ENCODE measurements at regions not wholly inside any gene's neighbourhood (a gene's known extent, or its start where the extent isn't known, plus 50 kb on each side); places are given as distances from the start of the nearest gene placed in this dataset.
A peak's percentile ranks its signal among the peaks of the same experiment; 100 is the strongest.

DNA sequence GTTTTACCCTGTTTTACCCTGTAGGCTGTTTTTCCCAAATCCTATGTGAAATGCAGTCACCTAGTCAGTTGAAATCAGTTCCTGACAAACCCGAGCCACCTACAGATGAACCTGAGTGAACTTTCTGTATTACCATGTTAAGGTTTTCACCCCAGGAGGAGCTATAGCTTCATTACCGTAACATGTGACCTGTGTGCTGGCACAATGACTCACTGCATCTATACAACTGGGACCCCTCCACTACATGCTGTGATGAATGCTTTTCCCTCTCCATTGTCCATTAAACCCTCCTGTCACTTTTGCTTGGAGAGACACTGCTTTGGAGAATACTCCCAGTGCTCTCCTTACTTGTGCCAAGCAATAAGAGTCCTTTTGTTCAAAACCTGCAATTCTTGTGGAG is 1974.8 kb downstream of the EFNA5 start:
- DNase-seq (ENCODE audit: low read depth in 2 of 3, low spot score in 2 of 3): no peak

DNA sequence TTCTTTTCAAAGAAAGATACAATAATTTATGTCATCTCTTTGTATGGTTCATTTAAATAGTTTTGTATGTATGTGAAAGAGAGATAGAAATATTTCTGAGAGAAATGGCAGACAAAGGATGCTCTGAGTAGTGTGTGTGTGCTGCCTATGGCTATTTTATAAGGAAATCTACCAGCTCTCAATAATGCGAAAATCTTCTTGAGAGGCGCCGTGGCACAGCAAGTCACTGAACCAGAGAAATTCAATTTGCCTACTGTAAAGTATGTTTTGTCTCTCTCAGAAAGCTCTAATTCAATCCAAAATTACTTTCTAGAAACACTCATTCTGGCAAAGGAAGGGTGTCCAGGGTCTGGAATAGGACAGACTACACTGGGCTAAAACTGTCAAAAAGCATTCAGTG is 1981.1 kb downstream of the EFNA5 start:
- DNase-seq (ENCODE audit: low read depth in 2 of 3, low spot score in 2 of 3): no peak

DNA sequence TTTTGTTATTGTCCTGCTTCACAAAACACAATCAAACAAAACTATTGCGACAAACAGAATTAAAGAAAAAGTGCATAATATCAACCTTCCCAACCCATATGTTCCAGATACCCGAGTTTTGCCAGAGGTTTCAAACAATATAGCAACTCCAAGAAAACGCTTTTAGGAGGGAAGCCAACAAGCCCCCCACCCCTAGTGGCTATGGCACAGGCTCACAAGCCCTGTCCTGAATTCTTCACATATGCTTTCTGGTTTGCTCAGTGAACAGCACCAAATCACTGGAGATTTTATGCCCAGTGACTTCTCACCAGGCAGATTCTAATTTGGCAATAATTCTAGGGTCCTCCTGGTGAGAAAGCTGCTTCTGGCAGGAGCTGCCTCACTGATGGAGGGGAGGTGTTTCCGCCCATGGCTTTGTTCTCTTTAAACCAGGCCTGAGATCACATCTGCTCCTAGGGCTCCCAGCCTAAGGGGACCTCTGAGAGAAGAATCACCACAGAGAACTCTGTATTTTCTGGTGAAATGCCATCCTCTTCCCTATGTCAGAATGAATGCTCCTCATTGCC is 1982.4 kb downstream of the EFNA5 start:
- no peak for DNase-seq (ENCODE audit: low read depth in 2 of 3, low spot score in 2 of 3)

DNA sequence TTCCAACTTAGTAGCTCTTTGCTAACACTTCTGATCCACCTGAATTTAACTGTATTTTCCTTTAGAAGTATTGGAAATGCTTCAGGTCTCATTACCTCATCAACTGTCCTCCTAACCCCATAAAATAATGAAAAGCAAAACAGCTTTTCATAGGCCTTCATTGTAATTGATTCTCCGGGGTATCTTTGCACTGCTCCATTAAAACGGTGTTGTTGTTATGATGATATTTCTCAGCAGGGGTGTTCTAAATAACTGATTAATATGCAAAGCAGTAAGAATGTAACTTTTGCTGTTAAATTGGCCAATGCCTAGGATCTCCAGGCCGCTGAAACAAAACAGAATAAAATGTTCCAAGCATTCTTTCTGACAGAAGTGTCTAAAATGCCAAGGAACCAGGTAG is 1983.2 kb downstream of the EFNA5 start:
- DNase-seq (ENCODE audit: low read depth in 2 of 3, low spot score in 2 of 3): no peak

DNA sequence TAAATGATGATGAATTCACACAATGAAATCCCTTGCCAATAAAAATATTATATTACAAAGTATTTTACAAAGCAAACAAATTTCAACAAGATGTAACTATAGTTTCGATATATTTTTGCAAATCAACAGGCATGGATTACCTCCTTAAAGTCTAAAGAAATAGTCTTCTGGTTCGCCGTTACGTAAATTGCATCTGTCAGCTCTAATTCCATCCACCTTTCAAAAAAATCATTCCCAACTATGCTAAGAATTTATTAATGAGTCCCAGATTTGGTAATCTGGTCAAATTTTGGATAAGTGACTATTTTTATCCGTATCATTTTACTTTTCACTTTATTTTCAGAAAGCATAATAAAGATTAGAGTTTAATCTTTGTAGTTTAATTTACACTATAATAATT is 1984.9 kb downstream of the EFNA5 start:
- DNase-seq (ENCODE audit: low read depth in 2 of 3, low spot score in 2 of 3): no peak

DNA sequence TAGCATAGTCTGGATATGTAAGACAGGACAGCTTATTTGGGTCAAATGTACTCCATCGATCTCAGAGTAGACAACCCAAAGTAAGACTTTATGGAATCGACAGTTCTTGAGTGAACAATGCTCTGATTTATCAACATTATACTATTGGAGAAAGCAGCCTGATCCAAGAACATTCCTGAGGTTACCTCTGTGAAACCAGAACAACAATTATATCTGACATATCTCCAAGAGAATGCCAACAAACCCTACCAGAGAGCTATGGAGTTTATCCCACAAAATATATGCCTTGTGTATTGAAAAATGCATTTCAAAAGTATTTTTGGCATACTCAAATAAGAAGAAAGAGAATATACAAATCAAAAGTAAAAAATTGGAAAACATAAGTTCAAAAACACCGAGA is 1985.9 kb downstream of the EFNA5 start:
- no peak for DNase-seq (ENCODE audit: low read depth in 2 of 3, low spot score in 2 of 3)

DNA sequence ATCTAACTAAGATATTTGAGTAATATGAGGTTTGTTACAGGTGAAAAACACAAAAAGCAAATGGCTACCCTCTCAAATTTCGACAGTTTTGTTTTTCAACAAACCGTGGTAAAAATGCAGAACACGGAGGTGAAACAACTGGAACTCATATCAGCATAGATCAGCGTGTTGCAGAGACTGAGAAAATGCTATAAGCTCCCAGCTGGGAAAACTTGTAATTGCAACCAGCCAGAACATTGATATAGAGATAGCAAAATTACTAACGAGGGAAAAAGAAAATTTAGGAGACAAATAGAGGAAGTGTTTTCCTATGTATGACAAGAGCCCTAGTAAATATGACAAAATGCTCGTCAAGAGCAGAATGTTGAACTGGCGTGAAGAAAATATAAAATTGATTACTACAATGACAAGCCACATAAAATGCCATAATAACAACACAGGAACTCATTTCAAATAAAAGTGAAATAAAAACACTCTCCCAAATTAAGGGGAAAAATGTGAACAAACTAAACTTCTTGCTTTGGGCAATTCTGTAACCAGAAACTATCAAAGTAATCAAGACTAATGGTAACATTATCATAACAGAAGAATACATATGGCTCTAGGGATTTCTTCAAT is 1989.8 kb downstream of the EFNA5 start:
- DNase-seq (ENCODE audit: low read depth in 2 of 3, low spot score in 2 of 3): no peak

DNA sequence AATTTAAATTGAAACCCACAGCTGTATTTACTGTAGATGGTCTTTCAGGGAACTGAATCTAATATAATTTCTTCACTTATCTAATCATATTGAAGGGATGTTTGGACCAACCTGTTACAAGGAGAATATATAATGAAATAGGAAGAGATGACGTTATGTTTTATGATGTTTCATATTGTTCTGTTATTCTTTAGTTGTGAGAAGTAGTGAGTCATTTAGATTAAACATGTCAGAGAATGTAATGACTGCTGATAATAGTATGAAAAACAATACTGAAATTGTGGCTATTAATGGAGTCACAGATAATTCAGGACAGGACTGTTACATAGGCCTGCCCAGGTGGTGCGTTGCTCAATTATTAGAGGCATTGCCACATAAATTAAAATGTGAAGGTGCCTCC is 1993.4 kb downstream of the EFNA5 start:
- no peak for DNase-seq (ENCODE audit: low read depth in 2 of 3, low spot score in 2 of 3)

DNA sequence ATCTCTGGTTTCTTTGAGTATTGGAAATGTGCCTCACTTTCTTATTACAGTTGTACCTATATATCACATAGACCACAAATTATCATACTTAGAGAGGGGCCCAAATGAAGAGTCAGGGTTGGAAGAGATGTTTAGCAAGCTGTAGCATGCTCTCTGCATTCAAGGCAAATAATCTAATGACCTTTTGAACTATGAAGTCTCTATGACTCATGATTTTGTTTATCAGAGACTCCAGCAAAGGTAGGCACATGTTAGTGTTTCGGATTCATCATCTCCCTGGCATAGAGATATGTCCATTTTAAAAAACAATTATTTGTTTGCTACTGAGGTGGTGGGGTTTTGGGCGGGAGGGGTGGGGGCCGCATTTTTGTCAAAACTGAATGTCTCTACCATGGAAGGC is 2000.1 kb downstream of the EFNA5 start:
- no peak for DNase-seq (ENCODE audit: low read depth in 2 of 3, low spot score in 2 of 3)

DNA sequence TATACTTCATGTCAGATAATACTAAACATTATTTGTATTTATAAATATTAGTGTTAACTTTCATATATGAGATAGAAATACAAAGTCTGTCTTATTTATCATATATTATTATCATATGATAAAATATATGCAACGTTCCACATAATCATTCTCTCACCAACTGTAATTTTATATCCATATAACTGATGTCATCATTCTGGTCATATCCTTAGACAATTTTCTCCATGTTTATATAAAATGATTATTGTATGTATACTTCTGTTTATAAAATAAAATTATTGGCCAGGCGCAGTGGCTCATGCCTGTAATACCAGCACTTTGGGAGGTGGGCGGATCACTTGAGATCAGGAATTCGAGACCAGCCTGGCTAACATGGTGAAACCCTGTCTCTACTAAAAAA is 2007.1 kb downstream of the EFNA5 start:
- DNase-seq (ENCODE audit: low read depth in 2 of 3, low spot score in 2 of 3): no peak

DNA sequence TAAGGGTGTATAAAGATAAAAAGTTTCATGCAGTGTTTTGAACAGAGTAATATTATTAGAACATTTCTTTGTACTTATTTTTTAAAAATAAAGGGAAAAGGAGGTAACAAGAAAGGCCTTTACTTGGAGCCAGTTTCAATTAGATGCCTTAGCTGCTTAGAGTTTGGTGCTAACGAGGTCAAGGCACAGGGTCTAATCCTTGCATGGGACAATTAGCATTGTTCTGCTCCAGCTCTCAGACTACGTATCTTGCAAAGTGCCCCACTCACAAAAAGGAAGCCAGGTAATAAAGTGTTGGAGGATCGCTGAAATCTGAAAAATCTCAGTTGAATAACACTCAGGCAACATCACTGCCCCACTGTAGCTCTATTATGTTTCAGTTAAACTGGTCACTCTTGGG is 2011.3 kb downstream of the EFNA5 start:
- DNase-seq (ENCODE audit: low read depth in 2 of 3, low spot score in 2 of 3): no peak

DNA sequence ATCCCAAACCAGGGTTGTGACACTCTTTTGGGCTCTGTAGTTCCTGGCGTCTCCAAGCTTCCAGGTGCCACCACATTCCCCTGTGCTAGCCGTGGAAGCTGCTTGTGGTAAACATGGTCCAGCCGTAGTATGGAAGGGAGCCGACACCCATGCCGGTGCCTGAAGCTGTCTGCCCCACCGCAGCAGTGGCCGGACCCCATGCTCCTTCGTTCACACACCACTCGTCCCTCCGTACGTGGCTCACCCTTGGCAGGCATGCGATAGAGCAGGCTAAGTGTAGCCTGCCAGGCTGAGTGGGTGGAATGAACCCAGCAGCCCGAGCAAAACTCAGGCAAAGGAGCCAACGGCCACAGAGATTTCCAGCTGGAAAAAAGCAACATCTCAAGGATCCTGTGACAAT is 2030.4 kb downstream of the EFNA5 start:
- no peak for DNase-seq (ENCODE audit: low read depth in 2 of 3, low spot score in 2 of 3)

DNA sequence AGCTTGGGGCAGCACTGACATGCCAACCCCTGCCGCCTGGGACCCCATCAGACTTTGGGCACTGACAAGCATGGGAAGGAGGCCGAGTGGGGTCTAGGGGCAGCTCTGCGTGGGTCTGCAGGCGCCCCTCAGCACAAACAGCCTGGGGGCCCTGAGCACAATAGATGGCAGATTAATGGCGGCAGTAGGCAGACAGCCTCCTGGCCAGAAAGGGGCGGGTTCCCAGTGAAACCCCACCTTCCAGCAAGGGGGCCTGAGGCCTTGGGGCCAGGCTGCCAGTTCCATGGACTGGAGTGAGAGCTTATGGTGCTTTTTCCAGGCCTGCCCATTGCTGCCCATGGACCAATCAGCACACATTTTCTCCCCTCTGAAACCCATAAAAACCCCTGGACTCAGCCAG is 2031.2 kb downstream of the EFNA5 start:
- DNase-seq (ENCODE audit: low read depth in 2 of 3, low spot score in 2 of 3): no peak

DNA sequence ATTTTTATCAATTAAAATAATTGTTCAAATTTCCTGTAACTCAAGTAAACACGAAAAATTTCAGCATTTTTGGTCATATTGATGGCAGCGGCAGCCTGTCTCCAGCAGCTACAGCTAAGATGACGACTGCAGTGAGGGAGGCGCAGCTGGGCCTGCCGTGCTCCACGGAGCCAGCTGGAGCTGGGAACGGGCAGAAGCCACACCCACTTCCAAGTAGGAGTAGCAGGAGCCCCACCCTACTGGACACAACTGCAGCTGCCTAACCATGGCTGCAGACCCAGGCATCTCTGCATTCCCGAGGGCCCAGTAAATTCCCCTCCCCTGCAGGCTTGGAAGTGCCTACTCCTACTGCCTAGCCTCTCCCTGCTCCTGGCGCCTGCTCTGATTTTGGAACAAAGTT is 2031.7 kb downstream of the EFNA5 start:
- DNase-seq (ENCODE audit: low read depth in 2 of 3, low spot score in 2 of 3): no peak

DNA sequence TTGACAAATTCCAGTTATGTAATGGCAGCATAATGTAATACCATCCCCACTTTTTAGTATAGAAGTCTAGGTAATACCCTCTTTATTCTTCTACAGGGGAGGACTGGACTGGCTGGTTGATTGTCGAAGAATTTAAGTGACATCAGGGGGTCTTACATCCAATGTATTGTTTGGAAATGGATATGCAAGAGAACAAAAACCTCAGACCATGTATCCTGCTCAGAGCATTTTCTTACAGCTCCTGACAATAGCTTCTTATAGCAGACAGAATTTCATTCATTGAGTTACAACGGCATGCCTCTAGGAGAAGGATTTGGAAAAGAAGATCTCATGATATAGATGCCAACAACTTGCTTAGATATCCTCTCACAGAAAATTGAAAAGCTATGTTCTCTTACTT is 2032.3 kb downstream of the EFNA5 start:
- DNase-seq (ENCODE audit: low read depth in 2 of 3, low spot score in 2 of 3): no peak

DNA sequence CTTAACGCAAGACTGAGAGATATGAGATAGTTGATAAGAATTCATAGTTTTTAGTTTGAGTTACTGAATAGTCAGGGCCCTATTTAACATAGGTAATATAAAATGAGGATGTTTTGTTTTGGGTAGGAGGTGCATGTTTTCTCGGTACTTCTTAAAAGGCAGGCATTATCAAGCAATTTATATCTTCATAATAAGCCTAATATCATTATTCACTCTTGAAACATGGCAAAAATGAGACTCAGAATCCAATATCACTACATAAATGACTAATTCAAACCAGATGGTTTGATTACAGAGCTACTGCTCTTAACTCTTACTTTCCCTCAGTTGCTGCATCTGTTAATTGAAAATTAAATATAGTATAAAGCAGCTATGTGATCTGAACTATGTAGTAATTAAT is 2038.7 kb downstream of the EFNA5 start:
- DNase-seq (ENCODE audit: low read depth in 2 of 3, low spot score in 2 of 3): no peak

DNA sequence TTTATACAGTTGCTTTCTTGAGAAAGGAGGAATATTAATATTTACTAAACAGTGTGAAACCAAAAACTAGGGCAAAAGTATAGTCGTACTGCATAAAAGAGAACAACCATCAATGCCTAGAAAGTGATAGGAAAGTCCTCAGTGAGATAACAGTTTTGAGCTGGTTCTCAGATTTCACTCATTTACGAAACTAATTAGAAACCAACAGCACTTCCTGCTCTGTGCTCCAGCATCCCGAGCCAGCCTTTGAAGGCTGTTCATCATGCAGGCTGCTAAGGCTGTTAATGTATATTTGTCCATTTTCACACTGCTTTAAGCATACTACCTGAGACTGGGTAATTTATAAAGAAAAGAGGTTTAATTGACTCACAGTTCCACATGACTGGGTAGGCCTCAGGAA is 2039.9 kb downstream of the EFNA5 start:
- no peak for DNase-seq (ENCODE audit: low read depth in 2 of 3, low spot score in 2 of 3)

DNA sequence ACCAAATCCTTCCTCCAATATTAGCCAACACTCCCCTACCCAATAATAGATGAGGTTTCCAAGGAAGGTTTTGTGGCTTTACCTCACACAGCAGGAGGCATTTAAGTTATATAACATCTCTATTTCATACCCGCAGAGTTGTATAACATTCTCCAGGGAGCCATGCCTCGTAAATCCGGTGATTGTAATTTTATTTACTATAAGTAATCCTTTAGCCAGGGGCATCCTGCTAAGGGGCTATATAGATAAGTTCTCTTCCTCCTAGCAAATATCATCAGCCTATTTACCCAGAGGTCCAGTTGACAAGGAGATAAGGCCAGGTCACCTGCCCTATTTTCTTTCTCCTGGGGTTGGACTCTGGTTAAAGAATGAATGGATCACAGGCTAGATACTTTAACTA is 2051.0 kb downstream of the EFNA5 start:
- no peak for DNase-seq (ENCODE audit: low read depth in 2 of 3, low spot score in 2 of 3)

DNA sequence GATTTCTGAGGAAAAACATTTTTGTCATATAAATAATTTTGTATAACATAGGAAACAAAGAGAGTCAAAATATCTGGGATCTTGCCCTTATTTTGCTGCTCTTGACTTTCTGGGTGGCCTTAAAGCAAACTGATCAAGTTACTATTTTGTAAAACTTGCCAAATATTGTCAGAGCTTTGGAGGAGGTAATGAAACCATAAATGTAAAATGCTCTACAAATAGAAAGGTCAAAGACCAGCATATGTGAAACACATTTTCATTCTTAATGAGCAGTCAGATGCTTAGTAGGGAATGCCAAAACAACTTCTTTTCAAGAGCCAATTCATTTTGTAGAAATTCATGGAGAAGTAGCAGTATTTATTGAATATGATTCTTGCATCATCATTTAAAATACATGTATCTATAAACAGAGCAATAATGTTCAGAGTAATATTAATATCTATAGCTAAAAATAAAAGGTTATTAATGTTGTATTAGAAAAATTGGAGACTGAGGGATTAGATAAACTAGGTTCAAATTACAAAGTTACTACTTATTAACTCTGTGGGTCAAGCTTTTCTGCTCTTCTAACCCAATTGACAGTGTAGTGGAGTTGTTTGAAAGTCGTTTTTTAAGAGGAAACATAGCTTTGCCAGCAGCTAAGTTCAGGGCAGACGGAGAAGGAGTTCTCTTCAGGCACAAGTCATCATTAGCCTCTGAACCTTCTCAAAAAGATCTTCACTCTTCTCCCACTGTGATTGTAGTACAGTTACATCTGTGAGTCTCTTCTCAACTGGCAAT is 2053.1 kb downstream of the EFNA5 start:
- DNase-seq (ENCODE audit: low read depth in 2 of 3, low spot score in 2 of 3): no peak

DNA sequence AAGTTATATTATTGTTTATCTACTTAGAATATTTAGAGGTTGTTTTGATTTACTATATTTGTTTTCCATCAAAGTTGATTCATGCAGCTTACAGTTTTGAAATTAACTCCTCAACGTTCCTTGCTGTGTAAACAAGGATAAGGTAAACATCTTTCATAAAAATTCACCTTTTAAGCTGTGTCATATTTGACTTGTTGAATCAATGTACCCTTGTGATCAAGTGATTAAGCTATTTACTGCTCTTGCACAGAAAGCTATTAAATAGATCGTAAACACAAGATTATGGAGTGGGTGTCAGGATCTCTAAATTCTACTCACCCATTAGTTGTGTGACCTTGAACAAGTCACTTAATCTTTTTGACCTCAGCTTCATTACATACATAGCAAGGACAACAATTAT is 2054.0 kb upstream of the NUDT12 start:
- DNase-seq (ENCODE audit: low read depth in 2 of 3, low spot score in 2 of 3): no peak

DNA sequence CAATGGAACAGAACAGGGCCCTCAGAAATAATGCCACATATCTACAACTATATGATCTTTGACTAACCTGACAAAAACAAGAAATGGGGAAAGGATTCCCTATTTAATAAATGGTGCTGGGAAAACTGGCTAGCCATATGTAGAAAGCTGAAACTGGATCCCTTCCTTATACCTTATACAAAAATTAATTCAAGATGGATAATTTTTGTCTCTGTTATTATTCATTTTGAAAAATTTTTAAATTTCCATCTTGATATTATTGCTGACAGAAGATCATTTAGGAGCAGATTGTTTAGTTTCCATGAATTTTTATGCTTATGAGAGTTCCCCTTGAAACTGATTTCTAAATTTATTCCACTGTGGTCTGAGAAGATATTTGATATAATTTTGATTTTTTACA is 2039.8 kb upstream of the NUDT12 start:
- peak in 1 of 3 donors; percentile 34 for DNase-seq (ENCODE audit: low read depth in 2 of 3, low spot score in 2 of 3)

DNA sequence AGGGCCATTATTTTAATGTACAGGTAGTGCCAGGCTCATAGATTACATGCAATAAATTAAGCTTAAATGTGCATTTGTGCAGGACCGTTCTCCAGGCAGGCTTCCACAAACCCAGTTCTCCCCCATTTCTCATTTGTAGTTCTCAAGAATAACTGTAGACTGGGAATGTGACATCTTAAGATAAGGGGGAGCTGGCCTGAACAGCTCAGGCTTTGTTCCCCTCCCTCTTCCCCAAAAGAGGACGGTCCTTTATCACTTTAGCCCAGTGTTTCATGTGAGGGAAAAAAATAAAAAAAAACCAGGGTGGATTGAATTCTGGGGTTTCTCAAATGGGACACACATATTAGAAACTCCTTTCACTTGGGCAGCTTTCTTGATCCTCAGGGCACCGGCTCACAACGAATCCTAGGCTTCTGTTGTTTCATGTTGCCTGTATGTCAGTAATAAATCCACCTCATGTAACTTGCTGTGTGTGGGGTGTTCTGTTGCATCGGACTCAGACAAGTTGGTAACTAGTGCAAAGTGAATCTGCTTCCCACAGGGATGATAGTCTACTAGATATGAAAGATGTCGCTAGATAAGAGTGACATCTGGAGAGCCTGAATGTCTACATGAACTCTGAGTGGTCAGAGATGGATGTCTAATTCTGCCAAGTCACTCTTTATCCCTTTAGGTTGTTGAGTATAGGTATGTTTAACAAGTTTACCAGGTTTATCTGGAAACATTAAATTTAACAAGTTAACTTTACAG is 2030.6 kb upstream of the NUDT12 start:
- DNase-seq (ENCODE audit: low read depth in 2 of 3, low spot score in 2 of 3): no peak

Data from hematopoietic multipotent progenitor cell (in vitro differentiated cells).